ENCODE measurements at regions not wholly inside any gene's neighbourhood (a gene's known extent, or its start where the extent isn't known, plus 50 kb on each side); places are given as distances from the start of the nearest gene placed in this dataset.
"Not testable (repeated sequence)": the region's sequence is repeated elsewhere in the genome, so short reads cannot be mapped to it uniquely, and the experiment has no call there.

DNA sequence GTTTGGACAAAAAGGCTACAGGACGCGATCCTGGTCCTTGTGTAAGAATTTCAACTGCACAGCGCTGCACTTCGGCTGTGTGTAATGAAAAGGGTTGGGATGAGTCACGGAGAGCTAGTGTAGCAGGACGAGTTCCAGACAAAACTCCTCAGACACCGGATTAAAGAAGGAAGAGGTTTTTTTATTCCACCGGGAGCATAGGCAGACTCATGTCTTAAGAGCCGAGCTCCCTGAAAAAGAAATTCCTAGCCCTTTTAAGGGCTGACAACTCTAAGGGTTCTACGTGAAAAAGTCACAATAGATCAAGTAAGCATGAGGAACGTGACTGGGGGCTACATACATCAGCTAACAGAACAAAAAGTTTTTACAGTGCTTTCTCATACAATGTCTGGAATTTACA, 54.8 kb upstream of the FAM90A1 start:
- DNase-seq, result not testable (repeated sequence)

DNA sequence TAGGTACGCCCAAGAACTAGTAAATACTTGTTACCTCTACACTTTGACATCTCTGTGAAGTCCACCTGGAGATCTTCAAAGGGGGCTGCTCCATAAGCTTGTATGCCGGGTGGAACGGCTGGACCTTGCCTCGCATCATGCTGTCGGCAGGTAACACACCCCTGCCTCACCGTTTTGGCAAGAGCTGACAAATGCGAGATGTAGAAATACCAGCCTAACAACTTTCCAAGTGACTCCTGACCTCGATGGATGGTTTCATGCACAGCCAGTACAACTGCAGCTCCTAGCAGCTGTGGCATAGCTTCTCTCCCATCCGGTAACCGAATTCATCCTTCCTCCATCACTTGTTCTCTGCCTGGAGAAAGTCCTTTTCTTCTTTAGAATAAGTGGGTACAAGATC, 58.3 kb upstream of the FAM90A1 start:
- DNase-seq, result not testable (repeated sequence)

DNA sequence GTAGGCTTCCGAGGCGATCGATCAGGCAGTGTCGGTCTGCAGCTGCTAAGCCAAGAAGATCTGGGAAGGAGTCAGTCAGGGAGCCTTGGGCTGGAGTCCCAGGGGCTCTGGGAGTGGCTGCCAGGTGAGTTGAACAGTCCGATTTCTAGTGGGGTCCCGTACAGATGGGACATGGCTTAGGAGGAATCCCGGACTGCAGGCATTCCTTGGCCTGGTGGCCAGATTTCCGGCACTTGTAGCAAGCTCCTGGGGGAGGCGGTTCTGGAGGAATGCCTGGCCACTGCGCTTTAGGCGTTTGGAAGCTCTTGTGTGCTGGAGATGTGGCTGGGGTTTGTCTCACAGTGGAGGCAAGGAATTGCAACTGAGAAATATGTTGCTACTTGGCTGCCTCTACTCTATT, 64.3 kb upstream of the FAM90A1 start:
- DNase-seq, result not testable (repeated sequence)

DNA sequence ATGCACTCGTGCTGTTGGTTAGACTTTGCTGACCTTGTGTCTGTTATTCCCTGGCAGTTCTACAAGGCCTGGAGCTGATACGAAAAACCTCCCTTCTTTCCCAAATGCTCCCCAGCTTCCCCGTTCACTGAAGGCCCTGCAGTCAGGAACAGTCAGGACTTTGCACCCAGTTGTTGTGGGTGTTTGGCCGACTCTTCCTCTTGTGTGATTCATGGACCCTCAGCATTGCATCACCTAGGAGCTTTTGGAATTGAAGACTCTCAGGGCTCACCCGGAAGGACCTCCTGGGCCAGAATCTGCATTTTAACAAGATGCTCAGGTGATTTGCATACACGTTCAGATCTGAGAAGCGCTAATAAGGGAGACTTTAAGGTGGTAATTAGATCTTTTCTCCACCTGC, 67.2 kb upstream of the FAM90A1 start:
- DNase-seq, result not testable (repeated sequence)

DNA sequence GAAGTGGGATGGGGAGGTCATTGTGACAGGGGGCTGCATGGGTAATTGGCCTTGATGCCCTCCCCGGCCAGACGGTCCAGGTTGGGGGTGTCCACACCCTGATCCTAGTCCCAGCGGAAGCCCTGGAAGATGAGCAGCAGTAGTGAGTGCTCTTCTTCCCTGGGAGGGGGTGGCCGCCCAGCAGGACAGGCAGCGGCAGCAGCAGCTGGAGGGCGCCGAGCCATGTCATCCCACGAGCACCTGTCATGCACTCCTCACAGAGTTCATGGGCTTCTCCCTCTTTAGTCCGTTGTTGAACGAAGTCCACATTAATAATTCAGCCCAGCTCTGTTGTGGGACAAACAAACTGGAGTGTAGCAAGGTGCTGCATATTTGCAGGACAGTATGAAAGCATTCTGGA, 81.2 kb upstream of the FAM90A1 start:
- DNase-seq, result not testable (repeated sequence)

DNA sequence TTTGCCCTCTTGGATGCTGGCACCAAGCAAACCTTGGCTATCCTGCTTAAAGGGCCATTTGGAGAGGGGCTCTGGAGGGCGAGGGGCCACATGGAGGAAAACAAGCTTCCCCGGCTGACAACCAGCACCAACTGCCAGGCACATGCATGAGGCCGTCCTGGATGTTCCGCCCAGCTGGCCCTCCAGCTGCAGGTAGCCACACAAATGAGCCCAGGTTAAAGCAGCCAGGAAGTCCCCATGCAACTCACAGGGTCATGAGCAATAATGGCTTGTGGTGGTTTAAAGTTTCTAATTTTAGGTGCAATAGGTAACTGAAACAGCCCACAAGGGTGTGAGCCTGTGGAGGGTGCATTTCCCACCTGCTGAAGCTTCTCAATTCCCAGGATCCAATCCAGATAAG, 88.6 kb upstream of the FAM90A1 start:
- not testable (repeated sequence) for DNase-seq

DNA sequence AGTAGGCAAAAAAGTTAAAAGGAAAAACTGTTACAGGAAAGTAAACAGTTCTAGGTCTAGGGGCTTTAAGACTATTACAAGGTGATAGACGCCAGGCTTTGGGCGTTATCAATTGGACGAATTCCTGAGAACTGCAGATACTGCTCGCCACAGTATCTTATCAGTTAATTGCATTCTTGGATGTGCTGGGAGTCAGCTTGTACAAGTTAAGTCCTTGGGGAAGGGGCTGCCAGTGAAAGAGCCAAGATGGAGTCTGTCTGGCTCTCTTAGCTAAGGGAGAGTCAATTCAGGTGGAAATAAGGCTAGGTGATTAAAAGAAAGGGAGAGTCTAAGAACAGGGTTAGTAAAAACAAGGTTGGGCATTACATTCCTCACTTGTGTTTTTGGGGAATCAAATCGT, 90.3 kb upstream of the FAM90A1 start:
- DNase-seq, result peak; percentile 75

DNA sequence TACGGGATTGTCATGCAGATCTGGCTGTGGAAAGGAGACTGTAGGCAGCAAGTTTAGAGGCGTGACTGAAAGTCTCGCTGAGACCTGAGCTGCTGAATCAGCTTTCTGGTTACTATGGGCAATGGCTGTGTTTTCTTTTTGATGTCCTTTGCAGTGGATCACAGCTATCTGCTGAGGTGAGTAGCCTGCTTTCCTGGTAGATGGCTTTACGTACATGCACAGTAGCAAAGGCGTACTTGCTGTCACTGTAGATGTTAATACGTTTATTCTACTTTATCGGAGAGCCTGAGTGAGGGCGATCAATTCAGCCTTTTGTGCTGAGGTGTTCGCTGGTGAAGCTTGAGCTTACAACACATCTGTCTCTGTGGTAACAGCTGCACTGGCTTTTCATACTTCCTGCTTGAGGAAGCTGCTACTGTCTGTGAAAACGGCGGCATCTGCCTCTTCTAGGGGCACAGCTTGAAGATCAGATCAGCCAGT, 92.9 kb upstream of the FAM90A1 start:
- peak; percentile 63 for DNase-seq

DNA sequence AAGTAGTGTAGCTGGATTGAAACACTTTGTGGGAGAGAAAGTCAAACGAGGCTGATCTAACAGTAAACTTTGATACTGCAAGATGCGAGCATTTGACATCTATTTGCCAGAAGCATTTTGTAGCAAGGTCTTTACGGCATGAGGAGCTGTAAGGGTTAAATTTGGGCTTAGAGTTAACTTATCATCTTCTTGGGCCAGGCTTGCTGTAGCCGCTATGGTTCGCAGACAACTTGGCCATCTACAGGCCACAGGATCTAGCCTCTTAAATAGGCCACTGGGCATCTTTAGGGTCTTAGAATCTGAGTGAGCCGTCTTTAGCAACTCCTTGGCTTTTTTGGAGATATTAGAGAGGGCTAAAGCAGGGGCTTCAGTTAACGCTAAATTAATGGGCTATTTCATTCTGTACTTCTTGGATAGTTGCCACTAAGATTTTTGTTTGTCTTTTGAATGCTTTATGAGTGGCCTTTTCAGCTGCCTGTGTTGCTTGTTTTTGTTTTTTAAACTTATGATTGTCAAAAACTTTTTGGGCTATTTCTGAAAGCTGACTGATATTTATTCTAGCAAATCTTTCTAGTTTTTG, 93.5 kb upstream of the FAM90A1 start:
- peak; percentile 43 for DNase-seq

DNA sequence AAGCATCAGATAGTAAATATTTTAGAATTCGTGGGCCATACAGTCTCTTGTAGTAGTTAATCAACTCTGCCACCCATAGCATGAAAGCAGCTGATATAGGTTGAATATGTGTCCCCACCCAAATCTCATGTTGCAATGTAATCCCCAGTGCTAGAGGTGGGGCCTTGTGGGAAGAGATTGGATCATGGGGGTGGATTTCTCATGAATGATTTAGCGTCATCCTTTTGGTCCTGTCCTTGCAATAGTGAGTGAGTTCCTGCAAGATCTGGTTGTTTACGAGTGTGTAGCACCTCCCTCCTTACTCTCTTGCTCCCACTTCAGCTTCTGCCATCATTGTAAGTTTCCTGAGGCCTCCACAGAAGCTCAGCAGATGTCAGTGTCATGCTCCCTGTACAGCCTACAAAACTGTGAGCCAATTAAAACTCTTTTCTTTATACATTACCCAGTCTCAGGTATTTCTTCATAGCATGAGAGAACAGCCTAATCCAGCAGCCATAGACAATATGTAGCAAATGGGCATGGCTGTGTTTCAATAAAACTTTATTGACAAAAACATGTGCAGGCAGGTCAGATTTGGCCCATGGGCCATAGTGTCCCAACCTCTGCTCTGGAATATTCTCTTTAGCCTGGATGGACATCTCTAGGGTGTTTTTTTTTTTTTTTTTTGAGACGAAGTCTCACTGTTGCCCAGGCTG, 97.9 kb upstream of the FAM90A1 start:
- DNase-seq, result peak; percentile 92

DNA sequence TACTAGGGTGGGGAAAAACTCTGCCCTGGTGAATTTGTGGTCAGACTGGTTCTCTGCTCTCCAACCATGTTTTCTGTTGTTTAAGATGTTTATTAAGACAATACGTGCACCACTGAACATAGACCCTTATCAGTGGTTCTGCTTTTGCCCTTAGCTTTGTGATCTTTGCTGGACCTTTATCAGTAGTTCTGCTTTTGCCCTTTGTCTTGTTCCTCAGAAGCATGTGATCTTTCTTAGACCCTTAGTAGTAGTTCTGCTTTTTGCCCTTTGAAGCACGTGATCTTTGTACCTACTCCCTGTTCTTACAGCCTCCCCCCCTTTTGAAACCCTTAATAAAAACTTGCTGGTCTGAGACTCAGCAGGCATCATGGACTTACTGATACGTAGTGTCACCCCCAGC, 101.4 kb upstream of the FAM90A1 start:
- peak; percentile 49 for DNase-seq

DNA sequence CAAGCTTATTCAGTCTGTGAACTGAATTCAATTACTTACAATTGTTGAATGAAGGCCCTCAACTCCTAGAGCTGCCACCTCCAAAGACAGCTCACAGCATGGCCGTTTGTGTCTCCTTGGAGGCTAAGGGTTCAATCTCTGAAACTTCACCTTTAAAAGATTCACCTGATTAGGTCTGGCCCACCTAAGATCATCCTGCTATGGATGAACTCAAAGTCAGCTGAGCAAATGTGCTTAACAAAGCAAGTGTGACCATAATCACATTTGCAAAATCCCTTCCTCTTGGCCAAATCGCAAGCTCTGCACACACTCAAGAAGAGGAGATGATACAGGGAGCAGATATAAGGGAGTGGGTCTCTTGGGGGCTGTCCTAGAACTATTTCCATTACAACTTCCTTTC, 105.0 kb upstream of the FAM90A1 start:
- not testable (repeated sequence) for DNase-seq

DNA sequence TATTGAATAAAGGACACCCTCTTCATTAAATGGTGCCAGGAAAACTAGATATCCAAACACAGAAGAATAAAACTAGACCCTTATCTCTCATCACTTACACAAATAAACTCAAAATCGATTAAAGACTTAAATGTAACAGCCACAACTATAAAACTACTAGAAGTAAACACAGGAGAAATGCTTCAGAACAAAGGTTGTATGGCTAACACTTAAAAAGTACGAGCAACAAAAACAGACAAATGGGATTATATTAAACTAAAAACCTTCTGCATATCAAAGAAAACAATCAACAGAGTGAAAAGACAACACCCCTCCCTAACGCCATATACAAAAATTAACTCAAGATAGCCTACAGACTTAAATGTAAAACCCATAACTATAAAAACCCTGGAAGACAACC, 104.7 kb upstream of the CLEC6A start:
- DNase-seq, result not testable (repeated sequence)

DNA sequence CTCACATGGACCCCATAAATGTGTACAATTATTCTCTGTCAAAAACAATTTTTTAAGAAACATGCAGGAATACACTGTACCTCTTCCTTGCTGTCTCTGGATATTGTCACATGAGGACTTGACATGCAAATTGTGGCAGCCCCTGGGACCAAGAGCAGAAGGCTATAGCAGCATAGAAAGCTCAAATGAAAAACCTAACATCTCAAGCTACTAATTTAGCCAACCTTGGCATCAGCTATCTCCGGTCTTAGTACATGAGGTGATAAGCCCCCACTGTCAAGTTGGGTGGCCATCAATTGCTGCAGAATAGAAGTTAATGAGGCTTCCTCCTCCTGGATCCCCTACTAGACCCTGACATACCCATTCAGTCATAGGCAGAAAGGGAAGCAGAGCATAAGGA, 101.0 kb upstream of the CLEC6A start:
- DNase-seq, result not testable (repeated sequence)

DNA sequence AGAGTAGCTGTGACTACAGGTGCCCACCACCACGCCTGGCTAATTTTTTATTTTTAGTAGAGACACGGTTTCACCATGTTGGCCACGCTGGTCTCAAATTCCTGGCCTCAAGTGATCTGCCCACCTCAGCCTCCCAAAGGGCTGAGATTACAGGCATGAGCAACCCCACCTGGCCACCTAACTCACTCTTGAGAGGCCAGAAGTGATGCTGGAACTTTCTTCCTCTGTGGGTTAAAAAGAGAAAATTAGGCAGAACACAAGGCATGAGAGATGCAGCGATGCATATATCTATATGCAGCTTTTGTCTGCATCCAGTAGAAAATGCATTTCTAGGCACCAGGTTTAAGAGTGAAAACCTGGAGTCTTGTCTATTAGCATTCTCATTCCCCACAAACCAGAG, 100.2 kb upstream of the CLEC6A start:
- not testable (repeated sequence) for DNase-seq

DNA sequence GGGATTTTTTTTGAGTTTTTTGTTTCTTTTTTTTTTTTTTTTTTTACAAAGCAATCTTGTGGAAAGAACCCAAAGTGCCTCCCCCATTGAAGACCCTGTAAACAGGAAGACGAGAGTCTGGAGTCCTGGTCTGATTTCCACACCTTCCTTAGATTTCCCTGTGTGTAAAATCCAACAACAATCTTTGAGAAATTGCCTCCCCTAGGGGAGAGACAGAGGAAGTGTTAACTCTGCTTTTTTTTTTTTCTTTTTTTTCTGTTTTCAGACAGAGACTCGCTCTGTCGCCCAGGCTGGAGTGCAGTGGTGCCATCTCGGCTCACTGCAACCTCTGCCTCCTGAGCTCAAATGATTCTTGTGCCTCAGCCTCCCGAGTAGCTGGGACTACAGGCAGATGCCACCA, 82.0 kb upstream of the CLEC6A start:
- peak; percentile 35 for DNase-seq

DNA sequence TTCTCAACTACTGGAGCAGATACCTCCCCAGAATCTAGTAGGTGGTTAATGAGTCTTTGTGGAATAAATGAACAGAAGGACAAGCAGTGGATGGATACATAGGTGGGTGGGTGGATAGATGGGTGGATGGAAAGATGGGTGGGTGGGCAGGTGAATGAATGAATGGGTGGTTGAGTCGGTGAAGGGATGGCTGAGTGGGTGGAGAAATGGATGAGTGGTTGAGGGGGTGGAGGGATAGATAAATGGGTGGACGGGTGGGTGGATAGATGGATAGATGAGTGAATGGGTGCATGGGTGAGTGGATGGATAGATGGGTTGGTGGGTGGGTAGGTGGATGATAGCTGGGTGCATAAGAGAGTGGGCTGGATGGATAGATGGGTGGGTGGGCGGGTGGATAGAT, 80.6 kb upstream of the CLEC6A start:
- DNase-seq, result not testable (repeated sequence)

DNA sequence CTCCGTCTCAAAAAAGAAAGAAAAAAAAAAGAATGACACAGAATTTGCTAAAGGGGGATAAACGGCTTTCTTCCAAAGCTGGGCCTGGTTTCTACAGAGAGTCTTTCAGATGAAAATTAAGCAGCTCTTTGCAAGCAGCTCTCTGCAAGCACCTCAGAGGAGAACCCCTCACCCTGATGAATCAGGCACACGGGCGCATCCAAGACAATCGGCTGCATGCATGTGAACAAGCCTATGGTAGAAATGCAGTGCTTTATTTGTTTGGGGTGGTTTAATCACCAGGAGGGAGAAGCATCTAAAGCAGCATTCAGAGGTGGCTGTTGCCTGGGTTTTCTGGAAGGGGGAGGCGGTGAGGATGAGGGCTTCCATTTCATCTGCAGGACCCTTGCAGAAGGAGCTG, 78.0 kb upstream of the CLEC6A start:
- not testable (repeated sequence) for DNase-seq

DNA sequence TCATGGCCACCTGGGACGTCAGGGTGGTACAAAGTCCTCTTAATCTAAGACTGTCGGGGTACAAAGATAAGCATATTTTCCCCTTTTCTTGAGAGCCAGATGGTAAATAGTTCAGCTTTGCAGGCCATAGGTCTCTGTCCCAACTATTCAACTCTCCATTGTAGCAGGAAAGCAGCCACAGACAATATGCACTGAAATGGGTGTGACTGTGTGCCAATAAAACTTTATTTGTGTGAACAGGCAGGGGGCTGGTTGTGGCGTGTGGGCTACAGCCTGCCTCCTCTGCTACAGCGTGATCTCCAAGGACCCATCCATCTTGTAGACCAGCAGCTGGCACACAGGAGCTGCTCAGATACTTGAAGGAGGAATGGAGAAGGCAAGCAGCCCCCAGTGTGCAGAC, 73.2 kb upstream of the CLEC6A start:
- not testable (repeated sequence) for DNase-seq

DNA sequence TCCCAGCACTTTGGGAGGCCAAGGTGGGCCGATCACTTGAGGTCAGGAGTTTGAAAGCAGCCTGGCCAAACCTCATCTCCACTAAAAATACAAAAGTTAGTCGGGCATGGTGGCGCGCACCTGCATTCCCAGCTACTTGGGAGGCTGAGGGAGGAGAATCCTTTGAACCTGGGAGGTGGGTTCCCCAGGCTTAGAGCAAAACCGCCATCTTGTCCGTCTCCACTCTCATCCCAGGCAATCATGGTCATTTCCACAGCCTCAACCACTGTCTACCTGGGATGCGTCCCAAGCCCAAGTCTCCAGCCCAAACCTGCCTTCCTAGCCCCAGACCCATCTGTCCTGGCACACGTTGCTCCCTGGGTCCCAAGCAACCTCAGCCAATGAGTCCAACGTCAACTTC, 71.1 kb upstream of the CLEC6A start:
- not testable (repeated sequence) for DNase-seq

DNA sequence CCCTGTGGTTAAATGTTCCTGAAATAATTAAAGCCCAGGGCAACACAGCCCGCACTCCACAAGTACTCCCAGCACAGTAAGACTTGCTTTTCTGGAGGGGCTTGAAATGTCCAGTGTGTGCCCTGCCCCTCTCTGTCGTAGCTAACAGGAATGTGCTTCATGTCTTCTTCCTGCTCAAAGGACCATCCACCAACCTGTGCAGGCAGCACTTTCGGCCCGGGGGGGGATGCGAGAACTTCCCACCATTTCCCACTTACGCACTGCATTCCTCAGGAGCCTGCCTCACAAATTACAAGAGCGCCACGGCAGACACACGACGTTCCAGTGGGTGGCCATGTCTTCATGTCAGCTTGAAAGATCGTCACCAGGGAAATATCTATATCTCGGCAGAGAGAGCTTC, 70.3 kb upstream of the CLEC6A start:
- not testable (repeated sequence) for DNase-seq

DNA sequence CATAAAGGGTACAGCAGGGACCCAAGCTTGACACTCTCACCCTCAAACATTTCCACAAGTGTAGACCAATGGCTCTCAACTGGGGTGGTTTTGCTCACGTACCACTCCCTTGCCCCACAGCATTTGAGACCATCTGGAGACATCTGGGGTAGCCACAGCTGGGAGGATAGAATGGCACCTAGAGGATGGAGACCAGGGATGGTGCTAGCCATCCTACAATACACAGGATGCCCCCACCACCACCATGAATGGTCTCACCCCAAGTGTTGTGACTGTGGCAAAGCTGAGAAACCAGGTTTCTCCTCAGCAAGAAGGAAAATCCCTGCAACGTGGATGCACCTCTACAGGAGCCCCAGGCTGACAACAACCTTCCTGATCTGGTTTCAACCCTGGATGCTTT, 69.1 kb upstream of the CLEC6A start:
- DNase-seq, result not testable (repeated sequence)

DNA sequence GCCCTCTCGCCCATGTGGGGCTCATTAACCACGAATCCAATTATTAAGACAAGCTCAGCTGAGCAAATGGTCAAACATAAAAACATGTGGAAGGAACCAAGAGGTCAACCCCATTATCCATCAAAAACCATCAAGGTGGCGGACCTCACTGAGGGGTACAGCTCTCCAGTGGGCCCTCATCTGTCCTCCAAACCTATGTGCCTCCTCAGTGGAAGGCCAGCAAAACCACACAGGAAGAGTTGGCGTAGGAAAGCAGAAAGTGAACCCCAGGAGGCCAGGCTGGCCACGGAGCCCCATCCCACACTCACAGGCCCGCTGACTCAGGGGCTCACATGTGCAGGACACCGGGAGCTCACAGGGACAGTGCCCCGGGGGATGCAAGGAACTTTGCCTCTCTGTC, 66.5 kb upstream of the CLEC6A start:
- not testable (repeated sequence) for DNase-seq

DNA sequence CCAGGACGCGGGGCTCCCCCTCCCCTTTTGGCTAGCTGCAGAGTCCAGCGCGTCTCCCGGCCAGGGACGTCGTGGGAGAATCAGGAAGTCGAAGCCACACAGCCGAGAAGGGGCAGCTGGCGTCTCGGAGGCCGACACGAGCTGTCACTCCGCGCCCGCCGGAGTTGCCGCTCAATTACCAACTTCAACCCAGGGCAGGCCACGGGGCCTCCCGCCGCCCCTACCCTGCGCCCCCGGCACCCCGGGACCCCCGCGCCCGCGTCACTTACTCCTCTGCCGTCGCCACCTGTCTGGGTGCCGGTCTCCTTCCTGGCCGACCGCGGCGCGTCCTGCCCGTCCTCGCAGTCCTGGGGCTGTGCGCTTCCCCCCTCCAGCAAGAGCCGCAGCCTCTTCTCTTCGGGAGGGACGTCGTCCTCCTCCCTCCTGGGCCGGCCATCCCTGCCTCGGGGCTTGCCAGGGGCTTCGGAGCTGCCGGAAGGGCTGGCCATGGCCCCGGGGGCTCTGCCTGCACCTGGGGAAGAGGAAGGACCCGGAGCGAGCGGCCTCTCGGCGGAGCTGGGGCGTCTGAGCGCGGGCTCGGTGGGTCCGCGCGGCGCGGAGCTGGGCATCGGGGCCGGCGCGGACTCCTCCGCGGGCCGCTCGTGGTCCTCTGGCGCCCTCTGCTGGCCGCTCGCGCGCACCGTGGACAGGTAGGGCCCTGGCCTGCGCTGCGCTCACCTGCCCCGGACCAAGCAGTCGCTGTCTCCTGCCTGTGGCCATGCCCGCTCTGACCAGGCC, 65.6 kb upstream of the CLEC6A start:
- peak; percentile 28 for DNase-seq

Measured in hematopoietic multipotent progenitor cell treated with erythropoietin and hydrocortisone succinate and interleukin-3 and kit ligand, for 8 days (in vitro differentiated cells).